NCI-H748 treated with DMSO at 0.1 percent for 48 hours (cell line): ENCODE measurements at regions not wholly inside any gene's neighbourhood (a gene's known extent, or its start where the extent isn't known, plus 50 kb on each side); places are given as distances from the start of the nearest gene placed in this dataset.

Experiments used
- DNase-seq: peaks from one replicate; lab custom pipeline; 2025; lab: John Stamatoyannopoulos, UW

DNA sequence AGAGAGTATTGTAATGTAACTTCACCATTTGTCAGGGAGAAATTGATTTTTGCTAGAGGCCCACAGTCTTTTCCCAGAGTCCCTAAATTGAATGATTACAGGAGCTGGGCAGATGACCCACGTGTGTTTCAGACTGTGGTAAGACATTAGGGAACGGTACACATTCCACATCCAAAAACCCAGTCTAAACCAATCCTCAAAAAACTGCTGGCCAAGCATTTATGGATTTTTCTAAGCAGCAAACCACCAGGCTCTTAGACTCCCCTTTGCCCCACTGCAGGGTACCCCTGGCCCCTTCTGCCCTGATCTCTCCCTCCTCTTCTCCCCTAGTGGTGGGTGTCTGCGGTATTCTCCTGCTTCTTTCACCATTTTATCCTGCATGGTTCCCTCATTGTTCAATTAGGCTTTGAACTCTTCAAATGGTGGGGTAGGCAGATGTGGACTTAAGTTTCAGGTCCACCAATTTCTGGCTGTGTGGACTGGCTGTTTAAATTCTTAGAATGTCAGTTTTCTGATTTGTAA is 135.5 kb upstream of the SORCS3 start:
- no peak for DNase-seq

DNA sequence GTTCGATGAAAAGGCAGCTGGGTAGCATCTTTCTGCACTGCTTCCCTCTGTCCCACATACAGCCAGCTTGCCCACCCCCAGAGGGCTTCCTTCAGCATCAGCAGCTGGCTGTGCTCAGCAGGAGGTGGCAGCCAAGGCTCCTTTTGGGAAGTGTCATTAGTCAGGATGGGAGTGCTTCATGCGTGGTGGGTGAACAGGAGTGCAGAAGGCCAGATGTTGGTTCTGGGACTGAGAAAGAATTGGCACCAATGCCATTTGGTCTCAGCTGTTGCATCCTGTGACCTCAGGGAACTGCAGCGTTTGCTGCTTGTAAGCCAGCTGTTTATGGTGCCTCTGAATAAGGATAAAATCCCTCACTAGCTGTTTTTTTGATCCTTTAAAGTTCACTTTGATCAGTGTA is 131.1 kb upstream of the SORCS3 start:
- DNase-seq: no peak

DNA sequence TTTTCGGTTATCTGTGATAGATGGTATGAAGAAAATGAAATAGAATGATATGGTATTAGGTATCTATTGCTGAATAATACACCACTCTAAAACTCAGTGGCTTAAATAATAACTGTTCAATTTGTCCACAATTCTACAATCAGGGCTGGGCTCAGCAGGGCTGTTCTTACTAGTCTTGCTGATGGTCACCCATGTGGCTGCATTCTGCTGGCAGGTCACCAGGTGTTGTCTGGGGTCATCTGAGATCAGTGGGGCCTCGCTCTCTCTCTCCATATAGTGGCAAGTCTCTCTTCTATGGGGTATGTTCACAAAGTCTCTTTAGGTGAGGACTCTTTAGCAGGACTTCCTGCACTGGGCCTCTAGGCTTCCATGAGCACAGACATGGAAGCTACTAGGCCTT is 130.4 kb upstream of the SORCS3 start:
- DNase-seq: no peak

DNA sequence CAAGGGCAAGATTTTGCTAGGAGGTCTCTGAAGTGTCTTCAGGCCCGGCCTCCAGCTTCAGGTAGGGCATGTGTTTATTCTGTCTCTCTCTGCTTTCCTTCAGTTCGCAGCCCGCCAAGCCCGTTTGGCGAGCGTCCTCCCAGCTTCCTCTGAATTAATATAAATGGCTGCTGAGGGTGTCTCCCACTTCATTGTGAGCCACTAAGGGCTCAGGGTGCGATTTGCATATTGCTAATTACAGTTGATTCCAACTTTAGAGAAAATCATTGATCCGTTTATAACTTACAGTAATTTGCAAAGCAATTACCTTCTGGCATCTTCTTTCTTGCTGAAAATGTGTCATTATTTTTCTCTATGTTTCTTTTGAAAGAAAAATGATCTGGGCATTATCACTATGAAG is 128.3 kb upstream of the SORCS3 start:
- no peak for DNase-seq

DNA sequence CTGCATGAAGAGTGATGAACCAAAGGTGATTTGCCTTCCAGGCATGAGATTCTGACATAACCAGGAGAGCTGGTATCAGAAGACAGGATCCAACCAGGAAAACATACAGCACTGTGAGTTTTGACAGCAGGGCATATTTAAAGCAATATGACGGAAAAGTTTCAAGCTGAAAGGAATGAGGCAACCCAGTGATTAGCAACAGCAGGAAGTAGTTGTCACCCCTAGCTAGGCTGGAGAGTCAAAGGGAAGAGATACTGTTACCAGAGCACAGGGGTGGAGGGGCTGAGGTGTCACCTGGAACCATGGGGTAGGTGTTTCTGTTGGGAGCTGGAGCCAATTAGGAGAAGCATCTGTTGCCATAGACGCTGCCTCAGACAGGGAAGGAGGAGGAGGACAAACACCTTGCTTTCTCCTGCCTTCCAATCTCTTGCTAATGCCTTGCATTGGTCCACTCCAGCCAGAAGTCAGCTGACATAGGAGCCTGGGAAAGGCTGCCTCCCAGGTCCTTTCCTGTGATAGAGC is 125.4 kb upstream of the SORCS3 start:
- DNase-seq: no peak

DNA sequence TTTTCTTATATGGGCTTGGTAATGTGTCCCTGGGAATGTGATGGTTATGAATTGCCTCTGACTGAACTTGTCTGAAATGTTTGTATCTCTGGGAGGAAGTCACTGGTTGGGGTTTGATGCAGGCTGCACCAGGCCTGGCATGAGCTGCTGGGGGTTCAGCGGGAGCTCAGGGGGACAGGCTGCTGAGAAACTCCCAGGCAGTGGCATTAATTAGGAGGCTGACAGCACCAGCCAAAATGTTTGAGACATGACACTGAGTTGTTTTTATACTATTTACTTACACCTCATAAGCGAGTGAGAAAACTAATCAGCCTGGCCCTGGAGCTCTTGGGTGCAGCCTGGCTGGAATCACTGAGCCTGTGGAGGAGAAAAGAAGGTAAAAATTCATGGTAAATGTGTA is 124.1 kb upstream of the SORCS3 start:
- no peak for DNase-seq

GRCh38 chr10:104517946-104518345 is 123.1 kb upstream of the SORCS3 start:
- no peak for DNase-seq

GRCh38 chr10:104518891-104519290 is 122.2 kb upstream of the SORCS3 start:
- DNase-seq: no peak

GRCh38 chr10:104520653-104521052 is 120.4 kb upstream of the SORCS3 start:
- DNase-seq: no peak

GRCh38 chr10:104521901-104522694 is 119.0 kb upstream of the SORCS3 start:
- no peak for DNase-seq

- DNase-seq: no peak
Measured at GRCh38 chr10:104526188-104526587, 114.9 kb upstream of the SORCS3 start.

GRCh38 chr10:104527013-104527412 is 114.1 kb upstream of the SORCS3 start:
- DNase-seq: no peak

- no peak for DNase-seq
Measured at GRCh38 chr10:104540181-104540580, 100.9 kb upstream of the SORCS3 start.

- DNase-seq: no peak
Measured at GRCh38 chr10:104541820-104542219, 99.3 kb upstream of the SORCS3 start.

DNA sequence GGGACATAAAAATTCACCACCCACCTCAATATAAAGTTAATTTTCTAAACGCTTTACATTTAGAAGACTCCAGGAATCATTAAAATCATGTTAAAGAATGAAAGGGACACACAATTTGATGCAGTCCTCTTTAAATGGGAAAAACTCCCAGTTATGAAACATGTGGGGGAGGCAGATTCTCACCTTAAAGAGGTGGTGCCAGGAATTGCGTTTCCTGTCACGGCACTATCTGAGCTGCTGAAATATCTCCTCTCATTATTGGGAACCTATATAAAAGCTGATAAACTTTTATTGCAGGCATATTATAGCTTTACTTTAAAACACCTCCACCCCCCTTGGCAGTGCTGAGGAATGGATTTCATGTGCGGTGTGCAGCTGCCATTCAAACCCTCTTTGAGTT is 94.8 kb upstream of the SORCS3 start:
- no peak for DNase-seq

DNA sequence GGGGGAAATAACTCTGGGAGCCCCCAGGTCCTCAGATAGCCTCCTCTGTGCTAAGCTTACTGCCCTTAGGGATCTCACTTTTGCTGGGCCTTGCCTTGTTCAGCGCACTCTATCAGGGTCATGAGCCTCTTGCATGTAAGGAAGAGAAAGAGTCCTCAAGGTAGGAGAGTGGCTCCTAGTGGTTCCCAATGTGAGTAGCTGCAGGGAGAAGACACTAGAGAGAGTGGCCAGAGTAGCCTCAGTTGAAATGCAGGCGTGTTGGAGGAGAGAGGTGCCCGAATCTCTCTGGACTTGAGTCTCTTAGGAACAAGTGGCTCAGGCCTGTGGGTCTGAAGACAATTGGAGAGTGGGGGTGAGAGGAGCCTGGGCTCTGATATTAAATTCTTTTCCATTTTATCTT is 94.3 kb upstream of the SORCS3 start:
- no peak for DNase-seq

DNA sequence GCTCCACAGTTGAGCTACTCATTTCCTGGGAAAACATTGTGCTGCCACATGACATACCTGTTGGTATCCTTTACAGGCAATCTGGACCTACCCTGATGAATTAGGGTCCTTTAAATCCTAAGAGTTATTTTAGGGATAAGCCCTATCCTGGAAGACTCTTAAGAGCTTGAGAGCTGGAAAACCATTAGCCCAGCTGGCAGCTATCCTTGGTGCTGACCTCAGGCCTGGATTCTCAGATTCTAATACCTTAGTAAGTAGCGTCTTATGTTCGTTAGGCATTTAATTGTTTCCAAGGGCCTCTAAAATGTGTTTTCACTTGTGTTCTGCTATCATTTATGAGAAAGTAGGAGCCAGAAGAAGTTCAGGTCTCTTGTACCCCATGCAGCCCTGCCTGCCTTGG is 93.0 kb upstream of the SORCS3 start:
- no peak for DNase-seq

DNA sequence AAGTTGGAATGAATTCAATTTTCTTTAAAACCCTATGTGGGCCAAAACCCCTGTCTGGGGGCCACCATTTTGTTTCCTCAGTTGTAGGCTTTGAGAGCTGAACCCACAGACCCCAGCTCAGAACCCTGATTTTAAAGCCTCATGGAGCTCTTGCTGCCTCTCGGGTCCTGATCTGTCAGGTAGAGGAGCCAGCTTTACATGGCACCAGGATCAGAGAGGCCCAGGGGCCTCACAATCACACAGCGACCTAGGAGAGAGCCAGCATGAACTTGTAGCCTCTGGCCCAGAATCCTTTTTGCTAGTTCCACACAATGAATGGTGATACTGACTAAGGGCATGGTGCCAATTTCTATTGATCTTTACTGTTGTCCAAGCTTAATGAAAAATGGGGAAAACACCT is 84.3 kb upstream of the SORCS3 start:
- DNase-seq: no peak

- DNase-seq: no peak
Measured at GRCh38 chr10:104557966-104558365, 83.1 kb upstream of the SORCS3 start.

- DNase-seq: no peak
Measured at GRCh38 chr10:104559935-104560334, 81.2 kb upstream of the SORCS3 start.

- no peak for DNase-seq
Measured at GRCh38 chr10:104563051-104563450, 78.0 kb upstream of the SORCS3 start.

GRCh38 chr10:104563548-104563947 is 77.5 kb upstream of the SORCS3 start:
- DNase-seq: no peak

- DNase-seq: no peak
Measured at GRCh38 chr10:104574427-104574826, 66.7 kb upstream of the SORCS3 start.

GRCh38 chr10:104574838-104575237 is 66.3 kb upstream of the SORCS3 start:
- DNase-seq: no peak
